RWPE1 (cell line): ENCODE measurements at regions not wholly inside any gene's neighbourhood (a gene's known extent, or its start where the extent isn't known, plus 50 kb on each side); places are given as distances from the start of the nearest gene placed in this dataset.

ENCODE experiments used
- CTCF ChIA-PET: fragments of 350-600 bp; sonication (Branson Sonifier 250); formaldehyde crosslinking; extraction: SDS; loops from one replicate; lab custom pipeline; 2021; lab: Yijun Ruan, JAX
- POLR2A ChIA-PET: fragments of 400-600 bp; formaldehyde crosslinking; extraction: SDS; loops from one replicate; lab custom pipeline; 2020; ENCODE audit warnings: antibody characterized with exemption; ENCODE audit not compliant: low non-redundant PET; lab: Yijun Ruan, JAX
- DNase-seq: peaks from one replicate; pipeline ENCODE4 v3.0.0; 2012; ENCODE audit warnings: low spot score
- H3K27ac ChIP-seq: fragments of 450-650 bp; 2 replicates; pipeline ENCODE4 v1.5.1; 2017
- CTCF ChIP-seq: fragments of 450-650 bp; conservative IDR thresholded peaks from 2 replicates; pipeline ENCODE4 v1.5.1; 2017; ENCODE audit warnings: low read depth, mild to moderate bottlenecking

- CTCF ChIA-PET: interaction anchor here (0.6 kb wide), 1 partner anchor 21 kb away, joined by 3 read pairs; no protein-coding TSS in a partner anchor
- no peak for DNase-seq
- TF ChIP-seq CTCF: no peak
- POLR2A ChIA-PET: no interaction called here
- no peak overlapping the region for H3K27ac ChIP-seq
Measured at GRCh38 chr5:105573575-105573974, 2011.0 kb upstream of the NUDT12 start.

- no peak overlapping the region for H3K27ac ChIP-seq
- POLR2A ChIA-PET: no interaction called here
- TF ChIP-seq CTCF: no peak
Measured at GRCh38 chr5:105565531-105565930, 2002.9 kb upstream of the NUDT12 start.

GRCh38 chr5:105563842-105564241 lies 2001.3 kb upstream of the NUDT12 start:
- ChIA-PET POLR2A (no interaction called here), CTCF (no interaction called here)
- no peak for DNase-seq
- no peak for TF ChIP-seq CTCF
- H3K27ac ChIP-seq: no peak overlapping the region

More at GRCh38 chr5:105565531-105565930, 2002.9 kb upstream of the NUDT12 start:
- CTCF ChIA-PET: no interaction called here
- no peak for DNase-seq

GRCh38 chr5:105554568-105555169 lies 1992.1 kb upstream of the NUDT12 start:
- POLR2A ChIA-PET: no interaction called here
- no peak for DNase-seq
- no peak overlapping the region for H3K27ac ChIP-seq
- TF ChIP-seq CTCF: no peak
- CTCF ChIA-PET: no interaction called here

- TF ChIP-seq CTCF: no peak
- ChIA-PET POLR2A (no interaction called here), CTCF (interaction anchor here (0.6 kb wide), 2 partner anchors 35 to 381 kb away, joined by 3 to 5 read pairs; no protein-coding TSS in a partner anchor)
- DNase-seq: no peak
- H3K27ac ChIP-seq: no peak overlapping the region
Measured at GRCh38 chr5:105544300-105544699, 1981.7 kb upstream of the NUDT12 start.

- ChIA-PET CTCF (no interaction called here), POLR2A (no interaction called here)
- no peak for DNase-seq
- no peak for TF ChIP-seq CTCF
- H3K27ac ChIP-seq: no peak overlapping the region
Measured at GRCh38 chr5:105536675-105537074, 1974.1 kb upstream of the NUDT12 start.
